Ishikawa (cell line): ENCODE measurements at regions not wholly inside any gene's neighbourhood (a gene's known extent, or its start where the extent isn't known, plus 50 kb on each side); places are given as distances from the start of the nearest gene placed in this dataset.

ENCODE experiments used
- EP300 ChIP-seq: IDR thresholded peaks from 2 replicates; pipeline ENCODE4 v1.6.1; 2012; ENCODE audit warnings: borderline replicate concordance
- TAF1 ChIP-seq: IDR thresholded peaks from 2 replicates; pipeline ENCODE4 v1.6.1; 2012; ENCODE audit warnings: low read depth, mild to moderate bottlenecking
- TF ChIP-seq, protein P1 (sequence below): IDR thresholded peaks from 2 replicates; pipeline ENCODE4 v1.6.1; 2012

DNA sequence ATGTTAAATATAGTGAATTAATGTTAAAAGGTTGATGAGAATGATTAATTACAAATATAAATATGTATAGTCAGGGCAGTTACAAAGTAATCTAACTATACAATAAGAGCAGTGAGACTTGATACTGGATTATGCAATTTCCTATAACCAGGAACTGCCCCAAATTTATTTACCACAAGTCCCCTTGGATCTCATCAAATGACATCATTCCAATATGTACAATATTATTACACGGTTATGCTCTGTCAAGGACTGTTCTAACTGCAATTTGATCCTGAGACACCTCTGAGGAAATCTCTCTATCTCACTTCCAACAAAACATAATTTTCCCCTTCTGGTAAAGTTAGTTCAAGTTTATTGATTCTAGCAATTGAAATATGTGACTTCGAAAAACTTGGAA is 917.6 kb downstream of the NCAM2 start:
- no peak for TF ChIP-seq TAF1
- TF ChIP-seq, protein P1, sequence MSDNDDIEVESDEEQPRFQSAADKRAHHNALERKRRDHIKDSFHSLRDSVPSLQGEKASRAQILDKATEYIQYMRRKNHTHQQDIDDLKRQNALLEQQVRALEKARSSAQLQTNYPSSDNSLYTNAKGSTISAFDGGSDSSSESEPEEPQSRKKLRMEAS, result no peak
- no peak for TF ChIP-seq EP300
